HK-2 (cell line): ENCODE measurements at regions not wholly inside any gene's neighbourhood (a gene's known extent, or its start where the extent isn't known, plus 50 kb on each side); places are given as distances from the start of the nearest gene placed in this dataset.

ENCODE experiments used
- DNase-seq: peaks from one replicate; pipeline ENCODE4 v3.0.0-alpha.2; 2018; ENCODE audit not compliant: unreplicated experiment

DNA sequence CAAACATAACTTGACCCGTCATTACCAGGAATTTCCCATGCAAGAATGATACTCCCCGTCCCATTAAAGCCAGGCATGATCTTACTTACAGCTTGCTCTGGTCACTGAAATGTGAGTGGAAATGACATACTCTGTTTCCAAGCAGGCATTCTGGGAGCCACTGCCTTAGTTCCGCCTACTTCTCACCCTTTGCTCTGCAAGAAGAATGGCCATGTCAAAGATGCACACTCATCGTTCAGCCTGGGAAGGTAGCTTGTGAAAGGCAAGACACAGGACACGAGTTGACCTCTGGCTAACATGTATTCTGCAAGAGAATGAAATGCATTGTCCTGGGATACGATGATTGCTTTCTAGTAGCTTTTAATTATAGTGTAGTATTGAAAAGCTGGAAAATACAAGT is 1144.4 kb downstream of the NLGN4X start:
- no peak for DNase-seq

DNA sequence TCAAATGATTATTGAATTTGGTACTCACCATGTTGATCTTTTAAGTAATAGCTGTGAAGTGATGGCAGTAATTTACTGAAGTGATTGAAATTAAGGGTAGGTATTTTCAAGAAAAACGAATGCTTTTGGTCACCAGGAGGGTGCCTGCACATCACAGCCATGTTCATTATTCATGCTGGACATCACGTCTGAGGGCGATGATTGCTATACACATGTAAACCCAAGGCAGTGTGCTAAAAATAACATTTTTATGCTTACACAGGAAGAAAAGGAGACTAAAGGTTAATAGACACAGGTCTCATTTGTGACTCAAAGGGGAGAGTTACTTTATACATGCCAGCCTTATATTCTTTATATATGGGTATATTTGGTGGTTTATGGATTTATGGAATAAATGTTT is 1146.0 kb downstream of the NLGN4X start:
- no peak for DNase-seq

DNA sequence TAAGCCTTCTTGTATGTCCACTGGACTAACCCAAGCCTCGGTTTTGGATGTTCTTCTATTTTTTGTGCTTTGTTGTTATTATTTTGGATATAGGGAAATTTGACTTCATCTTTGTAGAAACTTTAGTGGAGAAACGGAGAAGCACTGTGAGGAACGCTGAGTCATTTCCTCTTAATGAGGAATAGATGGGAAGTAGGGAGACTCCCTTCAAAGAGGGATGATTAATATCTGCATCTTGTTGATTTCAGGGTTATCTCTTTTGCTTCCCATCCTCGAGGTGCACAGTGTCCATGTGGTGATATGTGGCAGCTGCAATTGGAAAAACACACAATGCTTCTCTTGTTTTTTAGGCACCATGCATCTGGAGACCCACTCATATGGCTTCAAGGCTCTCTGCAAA is 1147.9 kb downstream of the NLGN4X start:
- no peak for DNase-seq

DNA sequence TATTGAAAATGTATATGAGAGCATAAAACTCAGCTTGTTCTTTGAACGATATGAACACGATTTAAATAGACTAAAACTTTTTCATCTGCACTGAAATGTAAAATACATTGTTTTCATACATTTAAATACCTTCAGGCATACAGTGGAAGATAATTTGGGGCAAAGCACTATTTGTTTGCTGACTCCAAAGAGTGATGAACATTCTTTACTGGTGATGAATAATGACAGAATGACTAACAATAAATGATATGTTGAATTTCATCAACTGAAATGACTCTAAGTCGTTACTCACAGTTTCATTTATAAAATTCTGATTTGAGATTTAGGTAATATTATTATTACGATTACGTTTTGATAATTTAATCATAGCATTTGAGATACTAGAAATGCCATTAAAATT is 1160.1 kb downstream of the NLGN4X start:
- DNase-seq: no peak

DNA sequence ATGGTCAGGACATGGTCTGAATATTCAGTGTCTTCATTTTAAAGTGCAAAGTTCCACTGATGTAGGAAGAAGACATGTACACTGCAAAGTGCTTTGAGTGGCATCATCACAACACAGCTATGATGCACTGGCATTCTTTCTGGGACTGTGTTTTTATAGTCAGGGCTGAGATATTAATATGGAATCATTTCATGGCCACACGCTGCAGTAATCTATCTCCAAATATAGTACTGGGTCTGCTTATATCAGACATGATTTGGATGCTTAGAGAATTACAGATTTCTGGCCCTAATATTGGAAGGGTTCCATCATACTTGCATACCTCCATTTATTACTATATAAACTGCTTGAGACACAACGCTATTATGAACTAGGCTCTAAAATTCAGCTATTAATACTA is 1170.9 kb downstream of the NLGN4X start:
- DNase-seq: no peak

DNA sequence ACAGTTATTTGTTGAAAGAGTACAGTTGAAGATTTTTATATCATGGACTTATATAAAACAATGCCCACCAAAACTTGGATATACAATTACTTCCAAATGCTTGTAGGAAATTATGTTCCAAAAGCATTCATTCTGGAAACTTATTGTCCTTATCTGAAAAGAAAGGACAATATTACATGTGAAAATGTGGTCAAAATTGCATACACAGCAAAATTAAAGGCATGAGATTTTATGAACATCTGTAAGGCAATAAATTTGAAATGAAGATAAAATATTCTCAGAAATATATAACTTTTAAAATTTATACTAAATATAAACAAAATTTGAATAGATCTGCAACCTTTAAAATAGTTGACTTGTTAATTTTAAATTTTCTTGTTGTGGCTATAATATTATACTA is 1173.8 kb downstream of the NLGN4X start:
- no peak for DNase-seq

DNA sequence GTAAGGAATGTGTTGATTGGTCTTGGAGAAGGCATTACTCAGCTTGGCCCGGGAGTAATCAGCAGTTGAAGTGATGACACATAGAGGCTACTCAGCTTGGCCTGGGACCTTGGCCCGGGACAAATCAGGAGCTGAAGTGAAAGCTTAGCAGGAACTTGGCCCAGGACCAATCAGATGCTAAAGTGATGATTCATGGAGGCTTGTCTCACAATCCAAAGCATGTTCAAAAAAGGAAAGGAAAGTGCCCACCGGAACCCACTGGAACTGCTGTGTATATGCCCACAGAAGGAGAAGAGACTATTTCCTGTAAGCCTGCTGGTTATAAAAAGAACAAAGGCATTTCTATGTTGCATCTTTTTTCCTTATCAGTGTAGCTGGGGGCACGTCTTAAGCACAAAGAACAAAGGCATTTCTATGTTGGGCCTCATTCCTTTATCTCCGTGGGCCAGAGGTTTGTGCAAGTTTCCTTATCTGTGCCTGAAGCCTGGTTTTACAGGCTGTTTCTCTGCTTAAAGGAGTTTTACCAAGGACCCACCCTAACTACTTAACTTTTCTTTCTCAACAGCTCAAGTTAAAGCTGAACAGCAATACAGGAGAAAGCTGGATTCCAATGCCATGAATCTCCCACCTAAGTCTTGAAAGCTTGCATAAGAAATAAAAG is 1176.7 kb downstream of the NLGN4X start:
- DNase-seq: peak; percentile 84

DNA sequence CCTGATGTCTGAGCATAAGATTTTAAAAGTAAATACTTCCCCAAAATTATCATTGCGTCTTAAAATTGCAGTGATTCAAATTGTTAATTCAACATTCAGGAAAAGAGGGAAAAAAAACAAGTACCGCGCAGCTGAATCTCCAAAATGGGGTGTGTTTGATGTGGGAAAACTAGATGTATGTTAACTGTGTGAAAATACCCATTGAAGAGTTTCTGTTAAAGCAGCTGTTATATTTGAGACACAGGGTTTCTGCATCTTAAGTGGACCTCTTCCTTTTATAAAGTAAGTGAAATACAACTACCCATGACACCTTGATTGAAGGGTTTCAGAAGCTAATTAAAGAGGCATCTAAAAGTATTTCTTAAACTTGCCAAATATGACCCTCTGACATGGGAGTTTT is 1186.1 kb downstream of the NLGN4X start:
- no peak for DNase-seq

DNA sequence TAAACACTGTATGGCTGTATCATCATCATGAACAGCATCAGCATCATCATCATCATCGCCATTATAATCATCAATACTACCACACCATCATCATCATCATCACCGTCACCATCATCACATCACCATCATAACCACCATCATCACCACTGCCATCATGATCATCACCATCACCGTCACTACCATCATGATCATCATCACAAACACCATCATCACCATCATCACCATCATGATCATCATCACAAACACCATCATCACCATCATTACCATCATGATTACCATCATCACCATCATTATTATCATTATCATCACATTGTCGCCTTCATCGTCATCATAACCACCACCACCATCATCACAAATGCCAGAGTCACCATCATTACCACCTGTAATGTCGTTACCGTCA is 1196.9 kb downstream of the NLGN4X start:
- DNase-seq: no peak

DNA sequence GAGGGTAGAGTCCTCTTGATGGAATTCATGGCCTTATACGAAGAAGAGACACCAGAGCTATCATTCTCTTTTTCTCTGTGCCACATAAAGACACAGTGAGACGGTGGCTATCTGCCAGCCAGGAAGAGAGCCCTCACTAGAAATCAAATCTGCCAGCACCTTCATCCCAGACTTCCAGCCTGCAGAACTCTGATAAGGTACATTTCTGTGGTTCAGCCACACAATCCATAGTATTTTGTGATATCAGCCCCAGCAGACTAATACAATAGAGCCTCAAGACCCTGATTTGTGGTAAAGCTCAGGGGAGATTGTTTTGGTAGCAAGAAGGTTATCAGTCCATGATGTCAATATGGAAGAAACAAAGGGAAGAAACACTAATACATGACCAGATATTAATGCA is 1213.2 kb downstream of the NLGN4X start:
- no peak for DNase-seq

DNA sequence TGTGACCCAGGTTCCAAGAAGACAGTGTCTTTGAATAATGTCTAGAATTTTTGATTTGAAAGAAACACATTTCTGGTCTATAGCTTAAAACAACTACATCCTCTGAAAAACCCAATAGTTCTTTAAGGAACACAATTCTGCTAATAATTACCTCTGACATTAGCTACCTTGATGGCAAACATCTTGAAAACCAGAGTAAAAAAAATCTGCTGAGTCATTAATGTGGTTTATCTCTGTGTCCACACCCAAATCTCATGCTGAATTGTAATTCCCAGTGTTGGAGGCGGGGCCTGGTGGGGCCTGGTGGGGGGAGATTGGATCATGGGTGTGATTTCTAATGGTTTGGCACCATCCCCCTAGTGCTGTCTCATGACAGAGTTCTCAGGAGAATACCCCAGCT is 1233.8 kb downstream of the NLGN4X start:
- DNase-seq: no peak

DNA sequence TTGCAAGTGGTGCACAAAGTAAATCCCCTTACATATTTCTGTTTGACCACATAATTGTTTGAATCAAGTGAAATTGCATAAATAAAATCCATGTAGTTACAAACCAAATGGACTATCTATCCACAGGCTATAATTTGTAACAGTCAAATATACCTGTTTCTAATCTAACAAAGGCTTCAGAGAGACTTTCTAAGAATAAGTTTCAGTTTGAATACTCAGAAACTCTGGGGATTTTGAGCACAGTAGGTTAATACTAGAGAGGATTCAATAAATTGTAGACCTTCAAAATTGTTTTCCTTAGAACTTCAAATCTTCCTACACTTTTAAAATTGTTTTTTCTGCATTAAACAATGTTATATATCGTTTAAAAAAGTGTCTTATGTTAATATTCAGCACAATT is 1250.1 kb downstream of the NLGN4X start:
- DNase-seq: no peak

DNA sequence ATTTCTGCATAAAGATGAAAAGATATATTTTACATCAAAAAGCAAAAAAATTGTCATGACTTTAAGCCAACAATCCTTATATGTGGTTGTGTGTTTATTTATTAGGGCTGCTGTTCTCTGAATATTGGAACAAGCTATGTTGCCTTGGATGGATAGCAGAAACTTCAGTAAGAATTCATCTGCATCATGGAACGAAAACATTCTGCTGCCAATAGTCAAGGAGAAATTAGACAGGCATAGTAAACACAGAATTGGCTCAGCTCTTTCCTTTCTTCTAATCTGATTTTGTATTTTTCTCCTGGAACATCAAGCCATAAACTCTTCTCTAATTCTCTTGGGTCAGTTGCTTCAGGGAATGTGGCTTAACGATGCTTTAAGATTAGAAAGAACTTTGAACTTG is 1257.0 kb downstream of the NLGN4X start:
- no peak for DNase-seq

DNA sequence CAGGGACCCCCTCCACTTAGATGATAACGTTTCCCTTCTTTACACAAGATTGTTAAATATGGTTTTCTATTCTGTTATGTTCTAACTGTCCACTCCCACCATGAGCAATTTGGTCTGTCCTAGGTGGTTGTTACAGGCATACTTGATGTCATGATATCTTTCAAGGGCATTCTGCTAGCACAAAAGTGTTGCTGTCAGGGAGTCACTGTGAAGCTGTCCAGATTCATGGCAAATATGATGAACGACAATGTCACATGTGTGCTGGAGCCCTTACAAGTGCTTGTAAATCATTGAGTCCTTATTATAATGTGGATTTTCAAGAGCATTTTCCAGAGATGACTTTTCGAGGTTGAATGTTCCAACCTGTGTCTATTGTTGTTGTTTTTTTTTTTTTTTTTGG is 1250.7 kb upstream of the PRKX start:
- DNase-seq: no peak

DNA sequence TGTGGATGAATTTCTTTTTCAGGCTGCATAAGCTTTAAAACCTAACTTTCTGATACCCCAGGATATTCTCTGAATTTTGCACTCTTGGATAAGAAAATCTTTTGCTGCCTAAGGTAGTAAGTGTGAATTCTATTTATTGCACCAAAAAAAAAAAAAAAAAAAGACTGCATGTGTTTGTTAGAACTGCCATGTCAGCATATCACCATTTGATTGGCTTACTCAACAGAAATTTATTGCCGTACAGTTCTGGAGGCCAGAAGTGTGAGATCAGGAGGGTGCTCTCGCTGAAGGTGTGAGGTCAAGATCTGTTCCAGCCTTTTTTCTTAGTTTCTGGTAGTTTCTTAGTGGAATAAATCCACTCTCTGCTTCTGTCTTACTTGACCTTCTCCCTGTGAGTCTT is 1250.0 kb upstream of the PRKX start:
- DNase-seq: no peak

DNA sequence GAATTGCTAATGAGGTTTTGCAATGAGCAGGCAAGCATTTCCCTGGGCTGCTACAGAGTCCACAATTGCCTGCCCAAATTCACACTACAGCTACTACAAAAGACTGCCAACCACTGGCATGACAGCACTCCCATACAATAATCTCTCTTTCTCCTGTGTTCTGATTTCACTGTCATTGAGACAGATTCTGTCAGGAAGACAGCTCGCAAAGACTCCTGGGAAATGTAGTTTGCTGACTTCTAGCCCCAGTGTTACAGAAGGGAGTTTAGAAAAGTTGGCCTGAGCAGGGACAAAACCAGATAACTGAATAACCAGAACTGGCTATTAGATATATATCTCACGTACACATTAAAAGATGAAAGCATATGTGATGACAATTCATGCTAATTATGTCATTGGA is 1231.3 kb upstream of the PRKX start:
- DNase-seq: no peak

DNA sequence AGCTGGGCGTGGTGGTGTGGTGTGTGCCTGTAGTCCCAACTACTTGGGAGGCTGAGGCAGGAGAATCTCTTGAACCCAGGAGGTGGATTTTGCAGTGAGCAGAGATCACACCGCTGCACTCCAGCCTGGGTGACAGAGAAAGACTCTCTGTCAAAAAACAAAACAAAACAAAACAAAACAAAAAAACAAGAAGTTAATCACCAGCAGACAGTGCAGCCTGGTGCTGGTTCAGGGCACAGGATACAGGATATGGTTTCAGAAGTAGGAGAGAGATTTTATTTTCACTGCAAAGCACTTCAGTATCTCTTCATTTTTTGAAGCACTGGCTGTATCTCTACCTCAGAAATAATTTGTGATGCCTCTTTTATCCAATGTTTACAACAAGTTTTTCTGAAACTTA is 1222.9 kb upstream of the PRKX start:
- no peak for DNase-seq

DNA sequence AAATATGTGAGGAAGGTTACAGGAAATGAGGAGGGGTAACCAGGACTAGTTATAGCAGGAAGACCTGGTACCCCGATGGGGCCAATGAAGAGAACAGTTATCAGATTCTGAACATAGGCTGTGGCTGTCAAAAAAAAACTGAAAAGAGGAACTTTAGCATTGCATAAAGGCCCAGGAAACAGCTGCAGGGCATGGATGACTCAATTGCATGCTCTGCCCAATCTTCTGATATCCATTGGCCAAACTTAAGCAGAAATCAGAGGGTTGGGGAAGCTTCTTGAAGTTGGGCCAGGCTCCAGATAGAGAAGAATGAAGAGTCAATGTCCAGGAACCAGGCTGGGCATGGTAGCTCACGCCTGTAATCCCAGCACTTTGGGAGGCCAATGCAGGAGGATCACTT is 1222.4 kb upstream of the PRKX start:
- DNase-seq: no peak

DNA sequence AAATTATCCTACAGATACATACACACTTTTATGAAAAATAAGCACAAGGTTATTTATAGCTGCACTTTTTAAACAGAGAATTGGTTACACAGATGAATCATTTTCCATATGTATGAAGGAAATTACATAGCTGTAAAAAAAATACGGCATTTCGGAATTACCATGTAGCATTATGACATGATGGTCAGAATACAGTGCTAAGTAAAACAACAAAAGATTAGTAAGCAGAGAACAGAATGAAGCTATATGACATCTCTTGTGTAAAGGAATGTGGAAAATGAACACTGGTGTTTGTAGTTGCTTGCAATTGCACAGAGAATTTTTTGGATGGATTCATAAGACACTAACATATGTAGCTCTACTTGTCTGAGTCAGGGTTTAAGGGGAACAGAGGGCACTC is 1222.0 kb upstream of the PRKX start:
- DNase-seq: no peak

DNA sequence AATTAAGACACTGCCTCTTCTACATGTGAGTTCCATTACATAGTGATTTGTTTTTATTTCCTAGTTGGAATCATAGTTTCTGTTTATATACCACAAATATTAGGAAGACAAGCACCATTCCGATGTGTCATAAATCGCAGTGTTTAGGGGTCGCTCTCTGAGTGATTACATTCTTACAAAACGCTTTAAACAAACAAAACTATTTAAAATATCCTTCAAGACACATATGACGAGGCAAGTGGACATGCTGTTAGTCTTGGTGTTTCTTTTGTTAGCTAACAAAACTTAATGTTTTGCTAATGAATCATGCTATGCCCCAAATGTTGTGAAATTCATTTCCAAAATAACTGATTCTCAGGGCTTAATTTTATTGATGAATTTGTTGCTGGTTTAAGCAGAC is 1219.3 kb upstream of the PRKX start:
- no peak for DNase-seq

DNA sequence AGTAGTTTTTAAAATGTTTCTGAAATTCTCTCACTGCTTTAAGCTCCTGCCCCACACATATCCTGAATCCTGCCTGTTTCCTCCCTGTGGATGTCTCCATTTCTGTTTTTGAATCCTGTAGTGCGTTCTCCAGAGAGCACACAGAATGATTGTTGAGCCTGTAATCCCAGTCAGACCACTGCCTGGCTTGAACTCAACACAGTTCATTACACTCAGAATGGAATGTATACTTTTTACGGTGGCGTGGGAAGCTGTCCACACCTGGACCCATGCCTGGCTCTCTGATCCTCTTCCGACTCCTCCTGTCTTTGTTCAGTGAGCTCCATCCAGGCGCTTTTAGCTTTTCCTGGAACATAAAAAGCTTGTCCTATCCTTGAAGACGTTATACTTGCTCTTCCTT is 1217.0 kb upstream of the PRKX start:
- no peak for DNase-seq

DNA sequence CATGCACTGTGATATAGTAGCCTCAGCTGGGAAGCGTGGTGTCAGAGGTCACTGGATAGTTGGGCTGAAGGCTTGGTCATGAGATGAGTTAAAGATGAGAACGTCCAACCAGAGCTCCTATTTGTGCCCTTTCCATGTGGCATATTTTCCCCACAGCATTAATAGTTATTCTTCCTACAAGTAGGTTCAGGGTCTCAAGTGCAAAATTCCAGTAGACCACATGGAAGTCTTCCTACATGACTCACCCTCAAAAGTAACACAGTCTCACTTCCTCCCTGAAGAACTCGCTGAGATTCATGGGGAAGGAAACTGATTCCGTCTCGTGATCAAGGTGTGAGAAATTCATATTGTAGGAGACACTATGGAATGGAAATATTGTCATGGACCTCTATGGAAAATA is 1212.5 kb upstream of the PRKX start:
- DNase-seq: no peak

DNA sequence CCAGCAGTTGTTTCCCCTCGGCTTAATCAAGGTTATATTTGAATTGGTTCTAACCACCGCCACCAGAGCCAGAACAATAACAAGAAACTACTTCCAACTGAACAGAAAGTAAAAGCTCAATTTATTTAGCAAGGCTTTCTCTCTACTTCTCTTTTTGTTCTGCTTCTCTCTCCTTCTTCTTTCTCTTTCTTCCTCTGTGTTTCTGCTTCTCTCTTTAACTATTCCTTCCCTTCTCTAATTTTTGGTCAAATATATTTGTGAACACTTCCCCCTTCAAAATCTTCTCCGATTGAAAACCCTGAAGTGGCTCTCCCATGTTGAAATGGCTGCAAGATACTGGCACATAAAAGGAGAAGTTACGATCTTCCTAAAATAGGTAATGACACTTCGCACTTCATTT is 1195.9 kb upstream of the PRKX start:
- no peak for DNase-seq

DNA sequence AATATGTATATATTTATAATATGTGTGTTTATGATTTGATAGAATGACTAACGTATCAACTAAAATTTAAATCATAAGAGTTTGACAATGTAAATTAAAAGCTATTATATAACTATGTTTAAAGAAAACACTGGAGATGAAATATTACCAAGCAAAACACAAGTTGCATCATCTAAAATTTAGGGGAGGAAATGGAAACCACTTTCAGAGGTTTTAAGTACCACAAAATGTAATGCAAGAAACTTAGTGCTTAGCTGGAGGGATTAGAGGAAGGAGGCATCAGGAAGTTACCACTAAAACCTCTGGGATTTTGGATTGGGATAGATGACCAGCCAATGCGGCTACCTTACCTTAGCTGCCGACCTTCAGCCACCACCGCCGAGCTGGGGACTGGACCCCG is 1192.1 kb upstream of the PRKX start:
- no peak for DNase-seq

DNA sequence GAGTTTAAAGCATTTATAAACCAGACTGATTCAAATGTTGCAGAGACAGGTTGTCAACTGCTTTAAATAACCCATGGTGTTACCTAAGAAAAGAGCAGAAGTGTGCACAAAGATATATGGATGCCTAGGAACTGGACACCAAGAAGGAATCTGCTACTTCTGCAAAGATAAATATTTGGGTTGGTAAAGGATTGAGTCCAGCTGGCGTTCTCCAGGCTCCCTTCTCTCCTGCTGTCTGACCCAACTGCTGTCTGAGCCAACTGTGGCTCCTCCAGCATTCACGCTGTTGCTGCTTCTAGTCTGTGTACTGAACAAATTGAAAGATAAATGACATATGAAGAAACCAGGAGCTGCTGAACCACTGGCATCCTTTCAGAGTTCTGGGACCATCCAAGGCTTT is 1167.8 kb upstream of the PRKX start:
- no peak for DNase-seq
